ENCODE measurements at regions not wholly inside any gene's neighbourhood (a gene's known extent, or its start where the extent isn't known, plus 50 kb on each side); places are given as distances from the start of the nearest gene placed in this dataset.

DNA sequence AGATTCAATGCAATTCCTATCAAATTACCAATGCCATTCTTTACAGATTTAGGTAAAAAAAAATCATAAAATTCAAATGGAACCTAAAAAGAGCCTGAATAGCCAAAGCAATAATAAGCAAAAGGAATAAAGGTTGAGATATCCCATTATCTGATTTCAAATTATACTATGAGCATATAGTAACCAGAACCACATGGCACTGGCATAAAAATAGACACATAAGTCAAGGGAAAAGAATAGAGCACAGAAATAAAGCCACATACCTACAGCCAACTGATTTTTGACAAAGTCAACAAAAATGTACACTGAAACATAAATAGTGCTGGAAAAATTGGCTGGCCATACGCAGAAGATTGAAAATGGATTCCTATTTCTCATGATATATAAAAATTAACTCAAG, 853.7 kb downstream of the FAT4 start:
- H3K4me3 ChIP-seq = no peak overlapping the region
- no peaks in the 10 kb centered on the region for H3K4me1 ChIP-seq (ENCODE audit: control insufficient read depth, insufficient read depth, low read length)
- DNase-seq (ENCODE audit: low read depth, low spot score) (no peak), FAIRE-seq (no peak), ATAC-seq (no peak)
- H3K27me3 ChIP-seq (replicated peaks in 1 of 2; ENCODE audit: control insufficient read depth in 2 of 2, insufficient read depth in 2 of 2, low read length in 1 of 2) = no peaks in the 10 kb centered on the region
- H3K36me3 ChIP-seq (ENCODE audit: control insufficient read depth in 2 of 2, insufficient read depth in 2 of 2, low read length in 1 of 2) = no peaks in the 10 kb centered on the region
- no peaks in the 10 kb centered on the region for H3K9me3 ChIP-seq (replicated peaks; ENCODE audit: control insufficient read depth, insufficient read depth, low read length)
- SMC1A ChIA-PET (ENCODE audit: uncharacterized antibody, unreplicated experiment) = no interaction called here
- CTCF ChIA-PET = no interaction called here
- intact Hi-C loops (cut with micrococcal nuclease; ENCODE audit: unreplicated experiment) (no loop called here), in situ Hi-C loops (cut with MboI) (no loop called here)
- 25% methylated on average over 1 of the region's 1 CpG for WGBS (ENCODE audit: insufficient coverage, insufficient replicate concordance, low lambda C conversion rate, missing lambda C conversion rate)
- H3K9ac ChIP-seq (ENCODE audit: control insufficient read depth, insufficient read depth, low read length) = no peak overlapping the region
- no peak overlapping the region for H3K27ac ChIP-seq (ENCODE audit: control insufficient read depth, insufficient read depth)
- H4K20me1 ChIP-seq (ENCODE audit: control insufficient read depth, insufficient read depth) = no peaks in the 10 kb centered on the region
- H3K4me2 ChIP-seq (ENCODE audit: control insufficient read depth, insufficient read depth) = no peak overlapping the region
- no peak overlapping the region for H2AFZ ChIP-seq (ENCODE audit: control insufficient read depth, low read depth, low read length)
- H3K79me2 ChIP-seq (ENCODE audit: control insufficient read depth, insufficient read depth, low read length) = no peaks in the 10 kb centered on the region
- POLR2A ChIA-PET = no interaction called here
- RAD21 ChIA-PET (ENCODE audit: unreplicated experiment) = no interaction called here
- BruUV-seq (replicated peaks) = no TSS peak
- TF ChIP-seq HDAC6 (IDR thresholded peaks at IDR 0.05; ENCODE audit: unreplicated experiment) (no peak), SMC3 (IDR thresholded peaks at IDR 0.05; ENCODE audit: borderline replicate concordance, low read length) (no peak), RCOR1 (conservative IDR thresholded peaks at IDR 0.05; ENCODE audit: low read depth, low read length) (no peak), CBX3 (IDR thresholded peaks at IDR 0.05; ENCODE audit: borderline replicate concordance, low read depth) (no peak), YBX1 (IDR thresholded peaks at IDR 0.05) (no peak), IRF4 (IDR thresholded peaks at IDR 0.05; ENCODE audit: low read depth, low read length) (no peak), ZNF24 (IDR thresholded peaks at IDR 0.05) (no peak), SUPT20H (IDR thresholded peaks at IDR 0.05; ENCODE audit: borderline replicate concordance, control insufficient read depth, low read depth, low read length) (no peak), FOXM1 (IDR thresholded peaks at IDR 0.05; ENCODE audit: low read depth, low read length) (no peak)
- TF ChIP-seq, protein P1, sequence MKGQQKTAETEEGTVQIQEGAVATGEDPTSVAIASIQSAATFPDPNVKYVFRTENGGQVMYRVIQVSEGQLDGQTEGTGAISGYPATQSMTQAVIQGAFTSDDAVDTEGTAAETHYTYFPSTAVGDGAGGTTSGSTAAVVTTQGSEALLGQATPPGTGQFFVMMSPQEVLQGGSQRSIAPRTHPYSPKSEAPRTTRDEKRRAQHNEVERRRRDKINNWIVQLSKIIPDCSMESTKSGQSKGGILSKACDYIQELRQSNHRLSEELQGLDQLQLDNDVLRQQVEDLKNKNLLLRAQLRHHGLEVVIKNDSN (IDR thresholded peaks at IDR 0.05; ENCODE audit: borderline replicate concordance, extremely low read length, insufficient read depth, low read depth, low read length) = no peak
- TF ChIP-seq, protein P2, sequence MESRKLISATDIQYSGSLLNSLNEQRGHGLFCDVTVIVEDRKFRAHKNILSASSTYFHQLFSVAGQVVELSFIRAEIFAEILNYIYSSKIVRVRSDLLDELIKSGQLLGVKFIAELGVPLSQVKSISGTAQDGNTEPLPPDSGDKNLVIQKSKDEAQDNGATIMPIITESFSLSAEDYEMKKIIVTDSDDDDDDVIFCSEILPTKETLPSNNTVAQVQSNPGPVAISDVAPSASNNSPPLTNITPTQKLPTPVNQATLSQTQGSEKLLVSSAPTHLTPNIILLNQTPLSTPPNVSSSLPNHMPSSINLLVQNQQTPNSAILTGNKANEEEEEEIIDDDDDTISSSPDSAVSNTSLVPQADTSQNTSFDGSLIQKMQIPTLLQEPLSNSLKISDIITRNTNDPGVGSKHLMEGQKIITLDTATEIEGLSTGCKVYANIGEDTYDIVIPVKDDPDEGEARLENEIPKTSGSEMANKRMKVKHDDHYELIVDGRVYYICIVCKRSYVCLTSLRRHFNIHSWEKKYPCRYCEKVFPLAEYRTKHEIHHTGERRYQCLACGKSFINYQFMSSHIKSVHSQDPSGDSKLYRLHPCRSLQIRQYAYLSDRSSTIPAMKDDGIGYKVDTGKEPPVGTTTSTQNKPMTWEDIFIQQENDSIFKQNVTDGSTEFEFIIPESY (IDR thresholded peaks at IDR 0.05) = no peak
- TF ChIP-seq, protein P3, sequence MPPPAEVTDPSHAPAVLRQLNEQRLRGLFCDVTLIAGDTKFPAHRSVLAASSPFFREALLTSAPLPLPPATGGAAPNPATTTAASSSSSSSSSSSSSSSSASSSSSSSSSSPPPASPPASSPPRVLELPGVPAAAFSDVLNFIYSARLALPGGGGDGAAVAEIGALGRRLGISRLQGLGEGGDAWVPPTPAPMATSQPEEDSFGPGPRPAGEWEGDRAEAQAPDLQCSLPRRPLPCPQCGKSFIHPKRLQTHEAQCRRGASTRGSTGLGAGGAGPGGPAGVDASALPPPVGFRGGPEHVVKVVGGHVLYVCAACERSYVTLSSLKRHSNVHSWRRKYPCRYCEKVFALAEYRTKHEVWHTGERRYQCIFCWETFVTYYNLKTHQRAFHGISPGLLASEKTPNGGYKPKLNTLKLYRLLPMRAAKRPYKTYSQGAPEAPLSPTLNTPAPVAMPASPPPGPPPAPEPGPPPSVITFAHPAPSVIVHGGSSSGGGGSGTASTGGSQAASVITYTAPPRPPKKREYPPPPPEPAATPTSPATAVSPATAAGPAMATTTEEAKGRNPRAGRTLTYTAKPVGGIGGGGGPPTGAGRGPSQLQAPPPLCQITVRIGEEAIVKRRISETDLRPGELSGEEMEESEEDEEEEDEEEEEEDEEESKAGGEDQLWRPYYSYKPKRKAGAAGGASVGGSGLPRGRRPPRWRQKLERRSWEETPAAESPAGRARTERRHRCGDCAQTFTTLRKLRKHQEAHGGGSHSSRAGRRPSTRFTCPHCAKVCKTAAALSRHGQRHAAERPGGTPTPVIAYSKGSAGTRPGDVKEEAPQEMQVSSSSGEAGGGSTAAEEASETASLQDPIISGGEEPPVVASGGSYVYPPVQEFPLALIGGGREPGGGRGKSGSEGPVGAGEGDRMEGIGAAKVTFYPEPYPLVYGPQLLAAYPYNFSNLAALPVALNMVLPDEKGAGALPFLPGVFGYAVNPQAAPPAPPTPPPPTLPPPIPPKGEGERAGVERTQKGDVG (CRISPR knock-in tag; IDR thresholded peaks at IDR 0.05) = no peak
- TF ChIP-seq, protein P4, sequence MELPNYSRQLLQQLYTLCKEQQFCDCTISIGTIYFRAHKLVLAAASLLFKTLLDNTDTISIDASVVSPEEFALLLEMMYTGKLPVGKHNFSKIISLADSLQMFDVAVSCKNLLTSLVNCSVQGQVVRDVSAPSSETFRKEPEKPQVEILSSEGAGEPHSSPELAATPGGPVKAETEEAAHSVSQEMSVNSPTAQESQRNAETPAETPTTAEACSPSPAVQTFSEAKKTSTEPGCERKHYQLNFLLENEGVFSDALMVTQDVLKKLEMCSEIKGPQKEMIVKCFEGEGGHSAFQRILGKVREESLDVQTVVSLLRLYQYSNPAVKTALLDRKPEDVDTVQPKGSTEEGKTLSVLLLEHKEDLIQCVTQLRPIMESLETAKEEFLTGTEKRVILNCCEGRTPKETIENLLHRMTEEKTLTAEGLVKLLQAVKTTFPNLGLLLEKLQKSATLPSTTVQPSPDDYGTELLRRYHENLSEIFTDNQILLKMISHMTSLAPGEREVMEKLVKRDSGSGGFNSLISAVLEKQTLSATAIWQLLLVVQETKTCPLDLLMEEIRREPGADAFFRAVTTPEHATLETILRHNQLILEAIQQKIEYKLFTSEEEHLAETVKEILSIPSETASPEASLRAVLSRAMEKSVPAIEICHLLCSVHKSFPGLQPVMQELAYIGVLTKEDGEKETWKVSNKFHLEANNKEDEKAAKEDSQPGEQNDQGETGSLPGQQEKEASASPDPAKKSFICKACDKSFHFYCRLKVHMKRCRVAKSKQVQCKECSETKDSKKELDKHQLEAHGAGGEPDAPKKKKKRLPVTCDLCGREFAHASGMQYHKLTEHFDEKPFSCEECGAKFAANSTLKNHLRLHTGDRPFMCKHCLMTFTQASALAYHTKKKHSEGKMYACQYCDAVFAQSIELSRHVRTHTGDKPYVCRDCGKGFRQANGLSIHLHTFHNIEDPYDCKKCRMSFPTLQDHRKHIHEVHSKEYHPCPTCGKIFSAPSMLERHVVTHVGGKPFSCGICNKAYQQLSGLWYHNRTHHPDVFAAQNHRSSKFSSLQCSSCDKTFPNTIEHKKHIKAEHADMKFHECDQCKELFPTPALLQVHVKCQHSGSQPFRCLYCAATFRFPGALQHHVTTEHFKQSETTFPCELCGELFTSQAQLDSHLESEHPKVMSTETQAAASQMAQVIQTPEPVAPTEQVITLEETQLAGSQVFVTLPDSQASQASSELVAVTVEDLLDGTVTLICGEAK (IDR thresholded peaks at IDR 0.05; ENCODE audit: borderline replicate concordance) = no peak
- TF ChIP-seq, protein P5, sequence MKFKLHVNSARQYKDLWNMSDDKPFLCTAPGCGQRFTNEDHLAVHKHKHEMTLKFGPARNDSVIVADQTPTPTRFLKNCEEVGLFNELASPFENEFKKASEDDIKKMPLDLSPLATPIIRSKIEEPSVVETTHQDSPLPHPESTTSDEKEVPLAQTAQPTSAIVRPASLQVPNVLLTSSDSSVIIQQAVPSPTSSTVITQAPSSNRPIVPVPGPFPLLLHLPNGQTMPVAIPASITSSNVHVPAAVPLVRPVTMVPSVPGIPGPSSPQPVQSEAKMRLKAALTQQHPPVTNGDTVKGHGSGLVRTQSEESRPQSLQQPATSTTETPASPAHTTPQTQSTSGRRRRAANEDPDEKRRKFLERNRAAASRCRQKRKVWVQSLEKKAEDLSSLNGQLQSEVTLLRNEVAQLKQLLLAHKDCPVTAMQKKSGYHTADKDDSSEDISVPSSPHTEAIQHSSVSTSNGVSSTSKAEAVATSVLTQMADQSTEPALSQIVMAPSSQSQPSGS (IDR thresholded peaks at IDR 0.05; ENCODE audit: low read length) = no peak
